ENCODE measurements at regions not wholly inside any gene's neighbourhood (a gene's known extent, or its start where the extent isn't known, plus 50 kb on each side); places are given as distances from the start of the nearest gene placed in this dataset.

DNA sequence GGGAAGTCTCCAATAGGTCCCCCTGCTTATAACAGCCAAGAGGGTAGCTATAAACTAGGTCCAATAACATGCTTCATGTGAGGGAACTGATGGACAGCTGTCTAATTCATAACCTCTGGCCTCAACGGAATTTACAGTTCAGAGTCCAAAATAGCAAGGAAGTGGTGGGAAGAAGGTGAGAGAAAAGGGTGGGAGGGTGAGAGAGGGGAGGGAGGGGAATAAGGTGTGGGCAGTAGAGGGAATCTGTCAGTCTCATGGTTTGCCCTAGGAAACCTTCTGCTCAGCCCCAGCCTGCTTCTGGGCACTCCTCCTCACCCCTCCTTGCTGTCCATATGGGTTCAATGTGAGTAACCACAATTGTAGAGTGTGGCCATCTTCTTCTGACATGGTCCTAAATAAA, 133.4 kb upstream of the ADO start:
- TF ChIP-seq, protein P1, sequence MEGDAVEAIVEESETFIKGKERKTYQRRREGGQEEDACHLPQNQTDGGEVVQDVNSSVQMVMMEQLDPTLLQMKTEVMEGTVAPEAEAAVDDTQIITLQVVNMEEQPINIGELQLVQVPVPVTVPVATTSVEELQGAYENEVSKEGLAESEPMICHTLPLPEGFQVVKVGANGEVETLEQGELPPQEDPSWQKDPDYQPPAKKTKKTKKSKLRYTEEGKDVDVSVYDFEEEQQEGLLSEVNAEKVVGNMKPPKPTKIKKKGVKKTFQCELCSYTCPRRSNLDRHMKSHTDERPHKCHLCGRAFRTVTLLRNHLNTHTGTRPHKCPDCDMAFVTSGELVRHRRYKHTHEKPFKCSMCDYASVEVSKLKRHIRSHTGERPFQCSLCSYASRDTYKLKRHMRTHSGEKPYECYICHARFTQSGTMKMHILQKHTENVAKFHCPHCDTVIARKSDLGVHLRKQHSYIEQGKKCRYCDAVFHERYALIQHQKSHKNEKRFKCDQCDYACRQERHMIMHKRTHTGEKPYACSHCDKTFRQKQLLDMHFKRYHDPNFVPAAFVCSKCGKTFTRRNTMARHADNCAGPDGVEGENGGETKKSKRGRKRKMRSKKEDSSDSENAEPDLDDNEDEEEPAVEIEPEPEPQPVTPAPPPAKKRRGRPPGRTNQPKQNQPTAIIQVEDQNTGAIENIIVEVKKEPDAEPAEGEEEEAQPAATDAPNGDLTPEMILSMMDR (IDR thresholded peaks at IDR 0.05) = no peak
- no peak for TF ChIP-seq POLR2A (IDR thresholded peaks at IDR 0.05)

All from Peyer's patch (tissue), 4 donors.